GM12892 (cell line): ENCODE measurements at regions not wholly inside any gene's neighbourhood (a gene's known extent, or its start where the extent isn't known, plus 50 kb on each side); places are given as distances from the start of the nearest gene placed in this dataset.

Source experiments
- POLR2A ChIP-seq: IDR thresholded peaks from 2 replicates; pipeline ENCODE4 v1.6.1; 2011; ENCODE audit warnings: low read depth, low read length, control low read depth
- POLR2AphosphoS5 ChIP-seq: IDR thresholded peaks from 2 replicates; pipeline ENCODE4 v1.6.1; 2011; ENCODE audit warnings: low read depth, low read length, control low read depth

GRCh38 chr9:26682796-26683496, 209.7 kb downstream of the CAAP1 start:
- no peak for TF ChIP-seq POLR2A
- TF ChIP-seq POLR2AphosphoS5, result no peak
